ENCODE measurements at regions not wholly inside any gene's neighbourhood (a gene's known extent, or its start where the extent isn't known, plus 50 kb on each side); places are given as distances from the start of the nearest gene placed in this dataset.

- in situ Hi-C loops (cut with HindIII; ENCODE audit: low pct_unique_long_range_greater_than_20kb, low sequenced_read_pairs) = no loop called here
- TF ChIP-seq JUND (IDR thresholded peaks at IDR 0.05; ENCODE audit: low read depth) = no peak
- DNase-seq (ENCODE audit: low read depth in 1 of 2, low spot score in 1 of 2) = no peak
Observed at GRCh38 chr18:30103881-30104280, 938.7 kb downstream of the DSC3 start.

DNA sequence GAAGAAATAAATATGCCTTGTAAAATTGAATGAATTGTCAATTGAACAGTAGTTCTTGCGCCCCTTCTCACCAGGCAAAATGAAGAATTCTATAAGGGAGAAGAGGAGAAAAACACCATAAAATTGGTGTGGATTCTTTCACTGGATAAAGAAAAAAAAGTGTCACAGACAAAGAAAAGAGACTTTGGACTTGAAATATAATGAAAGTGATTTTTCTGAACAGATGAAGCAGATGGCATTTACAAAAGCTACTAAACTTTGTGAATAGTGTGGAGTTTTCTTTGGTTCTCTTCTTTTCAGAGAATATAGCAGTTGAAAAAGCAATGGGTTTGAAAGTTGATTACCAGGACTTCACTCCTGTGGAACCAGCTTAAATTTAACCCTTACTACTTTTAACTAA lies 945.7 kb downstream of the DSC3 start:
- no peak for TF ChIP-seq JUND (IDR thresholded peaks at IDR 0.05; ENCODE audit: low read depth)
- DNase-seq (ENCODE audit: low read depth in 1 of 2, low spot score in 1 of 2) = no peak
- in situ Hi-C loops (cut with HindIII; ENCODE audit: low pct_unique_long_range_greater_than_20kb, low sequenced_read_pairs) = no loop called here

DNA sequence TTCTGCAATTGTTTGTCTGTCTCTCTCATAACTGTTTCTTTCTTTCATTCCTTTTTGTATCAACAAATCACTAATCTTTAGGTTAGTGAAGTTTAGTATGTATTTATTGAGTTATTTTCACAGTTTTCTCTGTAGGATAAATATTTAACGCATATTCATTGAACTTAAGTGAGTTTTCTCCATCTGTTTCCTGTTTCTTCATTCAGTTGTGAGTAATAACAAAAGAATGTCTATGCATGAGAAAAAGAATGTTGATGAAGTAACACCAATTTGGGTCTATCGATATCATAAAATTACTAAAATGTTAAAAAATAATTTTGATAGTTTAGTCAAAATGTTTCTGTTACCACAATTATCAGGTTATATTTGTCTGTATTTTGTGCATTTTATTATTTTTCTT lies 948.0 kb downstream of the DSC3 start:
- in situ Hi-C loops (cut with HindIII; ENCODE audit: low pct_unique_long_range_greater_than_20kb, low sequenced_read_pairs) = no loop called here
- DNase-seq (ENCODE audit: low read depth in 1 of 2, low spot score in 1 of 2) = no peak
- TF ChIP-seq JUND (IDR thresholded peaks at IDR 0.05; ENCODE audit: low read depth) = no peak

GRCh38 chr18:30093376-30093775 lies 949.2 kb downstream of the DSC3 start:
- in situ Hi-C loops (cut with HindIII; ENCODE audit: low pct_unique_long_range_greater_than_20kb, low sequenced_read_pairs) = no loop called here
- TF ChIP-seq JUND (IDR thresholded peaks at IDR 0.05; ENCODE audit: low read depth) = no peak
- DNase-seq (ENCODE audit: low read depth in 1 of 2, low spot score in 1 of 2) = no peak

- in situ Hi-C loops (cut with HindIII; ENCODE audit: low pct_unique_long_range_greater_than_20kb, low sequenced_read_pairs) = no loop called here
- TF ChIP-seq JUND (IDR thresholded peaks at IDR 0.05; ENCODE audit: low read depth) = no peak
- no peak for DNase-seq (ENCODE audit: low read depth in 1 of 2, low spot score in 1 of 2)
Observed at GRCh38 chr18:30088238-30089015, 954.1 kb downstream of the DSC3 start.

DNA sequence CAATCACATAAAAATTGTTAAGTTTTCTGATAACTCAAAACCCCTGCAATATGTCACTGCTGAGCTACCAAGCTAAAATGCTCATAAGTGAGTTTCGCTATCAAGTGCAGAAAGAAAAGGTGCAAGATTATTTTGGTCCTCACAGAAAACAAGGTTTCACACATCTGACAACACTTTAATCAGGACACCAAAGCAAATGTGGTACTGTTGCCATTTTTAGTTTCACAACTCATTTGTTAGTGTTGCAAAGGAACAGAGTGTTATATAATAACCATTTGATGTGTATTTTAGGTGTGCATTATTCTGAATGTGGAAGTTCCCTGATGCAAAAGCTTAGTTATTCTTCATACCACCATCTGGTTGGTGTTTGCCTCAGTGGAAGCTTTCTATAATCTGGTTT lies 956.2 kb downstream of the DSC3 start:
- no peak for TF ChIP-seq JUND (IDR thresholded peaks at IDR 0.05; ENCODE audit: low read depth)
- DNase-seq (ENCODE audit: low read depth in 1 of 2, low spot score in 1 of 2) = no peak
- in situ Hi-C loops (cut with HindIII; ENCODE audit: low pct_unique_long_range_greater_than_20kb, low sequenced_read_pairs) = no loop called here

GRCh38 chr18:30081122-30081521 lies 961.4 kb downstream of the DSC3 start:
- no peak for TF ChIP-seq JUND (IDR thresholded peaks at IDR 0.05; ENCODE audit: low read depth)
- in situ Hi-C loops (cut with HindIII; ENCODE audit: low pct_unique_long_range_greater_than_20kb, low sequenced_read_pairs) = no loop called here
- DNase-seq (ENCODE audit: low read depth in 1 of 2, low spot score in 1 of 2) = no peak

DNA sequence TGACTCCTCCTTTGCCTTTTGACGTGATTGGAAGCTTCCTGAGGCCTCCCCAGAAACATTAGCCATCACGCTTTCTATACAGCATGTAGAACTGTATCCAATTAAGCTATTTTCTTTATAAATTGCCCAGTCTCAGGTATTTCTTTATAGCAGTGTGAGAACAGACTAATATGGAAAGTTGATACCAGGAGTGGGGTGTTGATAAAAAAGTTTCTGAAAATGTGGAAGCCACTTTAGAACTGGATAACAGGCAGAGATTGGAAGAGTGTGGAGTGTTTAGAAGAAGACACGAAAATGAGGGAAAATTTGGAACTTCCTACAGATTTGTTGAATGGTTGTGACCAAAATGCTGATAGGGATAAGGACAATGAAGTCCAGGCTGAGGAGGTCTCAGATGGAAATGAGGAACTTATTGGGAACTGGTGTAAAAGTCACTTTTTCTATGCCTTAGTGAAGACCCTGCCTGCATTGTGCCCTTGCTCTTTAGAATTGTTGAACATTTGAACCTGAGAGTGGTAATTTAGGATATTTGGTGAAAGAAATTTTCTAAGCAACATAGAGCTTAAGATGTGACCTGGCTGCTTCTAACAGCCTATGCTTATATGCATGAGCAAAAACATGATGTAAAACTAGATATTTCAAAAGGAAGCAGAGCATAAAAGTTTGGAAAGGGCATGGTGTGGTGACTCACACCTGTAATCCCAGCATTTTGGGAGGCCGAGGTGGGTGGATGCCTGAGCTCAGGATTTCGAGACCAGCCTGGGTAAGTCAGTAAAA lies 969.7 kb downstream of the DSC3 start:
- in situ Hi-C loops (cut with HindIII; ENCODE audit: low pct_unique_long_range_greater_than_20kb, low sequenced_read_pairs) = no loop called here
- no peak for DNase-seq (ENCODE audit: low read depth in 1 of 2, low spot score in 1 of 2)
- no peak for TF ChIP-seq JUND (IDR thresholded peaks at IDR 0.05; ENCODE audit: low read depth)

DNA sequence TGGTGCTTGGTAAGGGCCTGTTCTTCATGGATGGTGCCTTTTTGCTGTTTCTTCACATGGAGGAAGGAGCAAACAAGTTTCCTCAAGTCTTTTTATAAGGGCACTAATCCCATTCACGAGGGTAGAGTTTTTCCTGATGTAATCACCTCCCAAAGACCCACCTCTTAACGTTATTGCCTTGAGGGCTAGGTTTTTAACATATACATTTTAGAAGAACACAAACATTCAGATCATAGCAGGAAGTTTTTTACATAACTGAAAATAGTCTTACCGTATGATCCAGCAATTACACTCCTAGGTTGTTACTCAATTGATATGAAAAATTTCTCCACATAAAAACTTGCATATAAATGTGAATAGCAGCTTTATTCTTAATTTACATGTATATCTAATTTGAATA lies 976.3 kb downstream of the DSC3 start:
- no peak for DNase-seq (ENCODE audit: low read depth in 1 of 2, low spot score in 1 of 2)
- TF ChIP-seq JUND (IDR thresholded peaks at IDR 0.05; ENCODE audit: low read depth) = no peak
- in situ Hi-C loops (cut with HindIII; ENCODE audit: low pct_unique_long_range_greater_than_20kb, low sequenced_read_pairs) = no loop called here

- no peak for DNase-seq (ENCODE audit: low read depth in 1 of 2, low spot score in 1 of 2)
- no peak for TF ChIP-seq JUND (IDR thresholded peaks at IDR 0.05; ENCODE audit: low read depth)
- in situ Hi-C loops (cut with HindIII; ENCODE audit: low pct_unique_long_range_greater_than_20kb, low sequenced_read_pairs) = no loop called here
Observed at GRCh38 chr18:30057398-30057797, 985.1 kb downstream of the DSC3 start.

DNA sequence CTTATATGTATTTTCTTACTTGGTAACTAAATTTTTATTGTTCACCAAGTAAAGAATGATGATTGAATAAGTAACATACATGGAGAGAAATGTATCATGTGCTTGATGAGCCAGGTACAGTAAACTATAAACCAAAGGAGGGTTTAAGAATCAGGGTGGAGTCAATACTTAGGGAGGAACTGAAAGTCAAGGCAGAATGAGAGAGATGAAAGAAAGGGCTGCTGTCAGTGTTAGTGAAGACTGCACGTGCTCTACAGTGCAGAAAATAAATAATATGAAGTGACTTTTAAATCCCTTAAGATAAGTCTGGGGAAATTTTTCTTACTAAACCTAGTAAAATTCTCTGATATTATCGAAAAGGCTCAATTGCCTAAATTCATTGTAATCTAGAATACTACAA lies 986.0 kb downstream of the DSC3 start:
- no peak for TF ChIP-seq JUND (IDR thresholded peaks at IDR 0.05; ENCODE audit: low read depth)
- no peak for DNase-seq (ENCODE audit: low read depth in 1 of 2, low spot score in 1 of 2)
- in situ Hi-C loops (cut with HindIII; ENCODE audit: low pct_unique_long_range_greater_than_20kb, low sequenced_read_pairs) = no loop called here

GRCh38 chr18:30044496-30044895 lies 998.0 kb downstream of the DSC3 start:
- TF ChIP-seq JUND (IDR thresholded peaks at IDR 0.05; ENCODE audit: low read depth) = no peak
- in situ Hi-C loops (cut with HindIII; ENCODE audit: low pct_unique_long_range_greater_than_20kb, low sequenced_read_pairs) = no loop called here
- no peak for DNase-seq (ENCODE audit: low read depth in 1 of 2, low spot score in 1 of 2)

DNA sequence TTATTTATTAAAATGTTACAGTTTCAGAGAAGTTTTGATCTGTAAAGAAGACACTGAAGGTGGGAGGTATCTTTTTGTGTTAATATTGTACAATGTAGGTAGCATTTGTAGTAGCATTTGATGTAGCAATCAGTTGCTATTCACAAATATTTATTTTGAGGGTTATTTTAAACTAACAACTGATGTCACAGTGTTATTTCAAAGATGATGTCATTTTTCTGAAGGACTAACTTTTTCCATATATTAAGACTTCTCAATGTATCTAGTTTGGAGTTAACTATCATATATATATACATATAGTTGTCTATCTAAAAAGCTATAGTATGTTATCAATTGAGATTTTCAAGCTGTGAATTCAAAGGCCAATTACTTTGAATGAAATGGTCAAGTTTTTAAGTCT lies 1003.3 kb downstream of the DSC3 start:
- DNase-seq (ENCODE audit: low read depth in 1 of 2, low spot score in 1 of 2) = no peak
- no peak for TF ChIP-seq JUND (IDR thresholded peaks at IDR 0.05; ENCODE audit: low read depth)
- in situ Hi-C loops (cut with HindIII; ENCODE audit: low pct_unique_long_range_greater_than_20kb, low sequenced_read_pairs) = no loop called here
